Chondrocyte (in vitro differentiated cells): ENCODE measurements at regions not wholly inside any gene's neighbourhood (a gene's known extent, or its start where the extent isn't known, plus 50 kb on each side); places are given as distances from the start of the nearest gene placed in this dataset.

ENCODE experiments used
- DNase-seq: peaks from one replicate; pipeline ENCODE4 v3.0.0; 2021; ENCODE audit warnings: mixed read lengths, low spot score
- H3K27ac Mint-ChIP-seq: one replicate; pipeline ENCODE4 v1.8.0; 2021; ENCODE audit warnings: mild to moderate bottlenecking, moderate library complexity, mixed read lengths; ENCODE audit not compliant: unreplicated experiment
- H3K27me3 Mint-ChIP-seq: 2 replicates; pipeline ENCODE4 v1.8.0; 2021; ENCODE audit warnings: low read depth, mixed read lengths
- H3K36me3 Mint-ChIP-seq: 2 replicates; pipeline ENCODE4 v1.8.0; 2021; ENCODE audit warnings: low read depth, mixed read lengths
- H3K4me1 Mint-ChIP-seq: 2 replicates; pipeline ENCODE4 v1.8.0; 2021; ENCODE audit warnings: low read depth, mild to moderate bottlenecking, mixed read lengths
- H3K4me3 Mint-ChIP-seq: one replicate; pipeline ENCODE4 v1.8.0; 2021; ENCODE audit warnings: mild to moderate bottlenecking, moderate library complexity, mixed read lengths; ENCODE audit not compliant: unreplicated experiment
- H3K9me3 Mint-ChIP-seq: 2 replicates; pipeline ENCODE4 v1.8.0; 2021; ENCODE audit warnings: low read depth, mixed read lengths
- CTCF ChIP-seq: fragments of 200-600 bp; sonication (generic); IDR thresholded peaks from 2 replicates; pipeline ENCODE4 v1.5.0; 2021; ENCODE audit warnings: antibody characterized with exemption, mild to moderate bottlenecking, moderate library complexity

GRCh38 chr4:65202853-65203236 lies 467.4 kb downstream of the EPHA5 start:
- H3K27me3 Mint-ChIP-seq = no peaks in the 10 kb centered on the region
- no peak overlapping the region for H3K27ac Mint-ChIP-seq
- H3K36me3 Mint-ChIP-seq = no peaks in the 10 kb centered on the region
- no peak overlapping the region for H3K4me3 Mint-ChIP-seq
- peaks cover 2% of the 10 kb centered on the region for H3K9me3 Mint-ChIP-seq
- DNase-seq = no peak
- no peaks in the 10 kb centered on the region for H3K4me1 Mint-ChIP-seq
- no peak for TF ChIP-seq CTCF

- Mint-ChIP-seq H3K36me3 (no peaks in the 10 kb centered on the region), H3K4me1 (no peaks in the 10 kb centered on the region), H3K9me3 (peaks cover 2% of the 10 kb centered on the region), H3K4me3 (no peak overlapping the region), H3K27ac (no peak overlapping the region), H3K27me3 (peaks cover 2% of the 10 kb centered on the region)
- no peak for DNase-seq
- TF ChIP-seq CTCF = no peak
Measured at GRCh38 chr4:65202165-65202852, 468.0 kb downstream of the EPHA5 start.

DNA sequence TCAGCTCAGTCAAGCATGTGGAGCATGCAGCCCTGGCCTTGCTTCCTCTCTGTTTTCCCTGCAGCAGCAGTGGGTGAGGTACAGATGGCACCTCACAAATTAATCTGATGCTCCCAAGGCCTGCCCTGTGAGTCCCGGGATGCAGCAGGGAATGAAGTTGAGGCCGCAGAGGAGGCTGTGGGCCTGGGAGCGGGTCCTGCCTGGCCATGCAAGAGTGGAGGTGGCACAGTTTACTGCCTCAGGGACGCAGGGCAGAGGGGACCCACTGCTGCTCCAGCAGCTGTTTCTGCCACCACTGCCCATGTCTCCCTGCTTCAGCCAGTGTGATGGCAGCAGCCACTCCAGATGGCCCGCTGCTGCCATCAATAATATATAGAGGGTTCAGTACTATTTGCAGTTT lies 474.6 kb downstream of the EPHA5 start:
- Mint-ChIP-seq H3K36me3 (no peaks in the 10 kb centered on the region), H3K9me3 (peaks cover 10% of the 10 kb centered on the region), H3K27ac (no peak overlapping the region), H3K4me3 (no peak overlapping the region), H3K27me3 (peaks cover 2% of the 10 kb centered on the region), H3K4me1 (no peaks in the 10 kb centered on the region)
- no peak for DNase-seq
- no peak for TF ChIP-seq CTCF

- DNase-seq = no peak
- no peak for TF ChIP-seq CTCF
- no peaks in the 10 kb centered on the region for H3K36me3 Mint-ChIP-seq
- peaks cover 2% of the 10 kb centered on the region for H3K27me3 Mint-ChIP-seq
- H3K4me3 Mint-ChIP-seq = no peak overlapping the region
- H3K4me1 Mint-ChIP-seq = no peaks in the 10 kb centered on the region
- no peak overlapping the region for H3K27ac Mint-ChIP-seq
- peaks cover 10% of the 10 kb centered on the region for H3K9me3 Mint-ChIP-seq
Measured at GRCh38 chr4:65195002-65195401, 475.3 kb downstream of the EPHA5 start.

GRCh38 chr4:65193985-65194384 lies 476.3 kb downstream of the EPHA5 start:
- Mint-ChIP-seq H3K9me3 (peaks cover 10% of the 10 kb centered on the region), H3K4me1 (no peaks in the 10 kb centered on the region), H3K4me3 (no peak overlapping the region), H3K36me3 (no peaks in the 10 kb centered on the region), H3K27me3 (peaks cover 2% of the 10 kb centered on the region), H3K27ac (no peak overlapping the region)
- no peak for TF ChIP-seq CTCF
- no peak for DNase-seq
